ENCODE measurements at regions not wholly inside any gene's neighbourhood (a gene's known extent, or its start where the extent isn't known, plus 50 kb on each side); places are given as distances from the start of the nearest gene placed in this dataset.

DNA sequence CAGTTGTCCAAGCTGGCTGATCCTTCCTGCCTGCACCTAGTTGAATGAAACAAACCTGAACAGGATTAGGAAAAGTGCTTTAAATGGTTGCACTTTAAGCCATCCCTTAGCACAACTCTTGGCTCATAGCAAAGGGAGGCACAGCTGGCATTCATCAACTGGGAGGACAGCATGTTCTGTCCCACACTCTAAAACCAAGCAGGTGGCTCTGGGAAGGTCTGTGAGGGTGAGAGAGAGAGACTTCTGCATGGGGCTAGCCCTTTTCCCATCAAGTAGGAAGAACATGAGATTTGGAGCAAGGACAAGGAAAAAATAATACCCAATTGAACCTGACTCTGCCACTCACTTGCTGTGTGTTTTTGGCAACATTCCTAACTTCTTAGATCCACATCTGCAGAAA lies 140.9 kb upstream of the CCL2 start:
- Histone ChIP-seq H3K9me3 (ENCODE audit: insufficient read depth, low read length) (no peaks in the 10 kb centered on the region), H3K4me2 (ENCODE audit: low read length) (no peak overlapping the region), H4K20me1 (ENCODE audit: insufficient read depth, low read length) (no peaks in the 10 kb centered on the region), H3K4me3 (ENCODE audit: low read length) (no peak overlapping the region), H3K36me3 (replicated peaks; ENCODE audit: low read depth, low read length) (no peaks in the 10 kb centered on the region), H3K27ac (ENCODE audit: low read length) (no peak overlapping the region), H2AFZ (ENCODE audit: low read depth, low read length) (no peak overlapping the region), H3K4me1 (ENCODE audit: low read length) (peaks cover 17% of the 10 kb centered on the region), H3K9ac (ENCODE audit: low read length) (no peak overlapping the region), H3K79me2 (ENCODE audit: low read length) (no peaks in the 10 kb centered on the region), H3K27me3 (ENCODE audit: low read depth, low read length) (peaks cover 17% of the 10 kb centered on the region)
- TF ChIP-seq EZH2phosphoT487 (IDR thresholded peaks at IDR 0.05; ENCODE audit: low read depth): no peak
- no peak for TF ChIP-seq CTCF (IDR thresholded peaks at IDR 0.05; ENCODE audit: low read depth, low read length)

DNA sequence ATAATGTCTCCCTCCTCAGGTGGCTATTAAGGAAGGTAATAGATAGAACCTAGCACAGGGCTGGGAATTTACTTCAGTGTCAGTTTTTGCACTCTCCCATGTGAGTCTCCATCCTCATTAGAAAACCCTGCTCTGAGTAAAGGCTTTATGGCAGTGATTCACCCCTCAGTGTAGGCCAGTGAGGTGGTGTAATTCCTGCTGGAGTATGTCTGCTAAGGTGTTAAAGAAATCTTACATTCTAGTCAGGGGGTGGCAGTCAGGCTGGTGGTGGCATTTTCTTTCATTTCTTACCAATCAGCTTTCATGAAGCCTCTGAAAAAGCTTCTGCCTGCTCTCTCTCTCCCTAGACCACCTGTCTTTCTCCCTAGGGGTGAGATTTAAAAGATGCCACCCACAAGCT lies 138.8 kb upstream of the CCL2 start:
- TF ChIP-seq EZH2phosphoT487 (IDR thresholded peaks at IDR 0.05; ENCODE audit: low read depth) (no peak), CTCF (IDR thresholded peaks at IDR 0.05; ENCODE audit: low read depth, low read length) (no peak)
- H3K4me2 ChIP-seq (ENCODE audit: low read length): no peak overlapping the region
- no peaks in the 10 kb centered on the region for H3K36me3 ChIP-seq (replicated peaks; ENCODE audit: low read depth, low read length)
- peaks cover 9% of the 10 kb centered on the region for H3K27me3 ChIP-seq (ENCODE audit: low read depth, low read length)
- H4K20me1 ChIP-seq (ENCODE audit: insufficient read depth, low read length): no peaks in the 10 kb centered on the region
- H3K4me3 ChIP-seq (ENCODE audit: low read length): no peak overlapping the region
- H3K27ac ChIP-seq (ENCODE audit: low read length): no peak overlapping the region
- H3K4me1 ChIP-seq (ENCODE audit: low read length): peaks cover 17% of the 10 kb centered on the region
- no peak overlapping the region for H2AFZ ChIP-seq (ENCODE audit: low read depth, low read length)
- no peaks in the 10 kb centered on the region for H3K79me2 ChIP-seq (ENCODE audit: low read length)
- H3K9ac ChIP-seq (ENCODE audit: low read length): no peak overlapping the region
- H3K9me3 ChIP-seq (ENCODE audit: insufficient read depth, low read length): no peaks in the 10 kb centered on the region

DNA sequence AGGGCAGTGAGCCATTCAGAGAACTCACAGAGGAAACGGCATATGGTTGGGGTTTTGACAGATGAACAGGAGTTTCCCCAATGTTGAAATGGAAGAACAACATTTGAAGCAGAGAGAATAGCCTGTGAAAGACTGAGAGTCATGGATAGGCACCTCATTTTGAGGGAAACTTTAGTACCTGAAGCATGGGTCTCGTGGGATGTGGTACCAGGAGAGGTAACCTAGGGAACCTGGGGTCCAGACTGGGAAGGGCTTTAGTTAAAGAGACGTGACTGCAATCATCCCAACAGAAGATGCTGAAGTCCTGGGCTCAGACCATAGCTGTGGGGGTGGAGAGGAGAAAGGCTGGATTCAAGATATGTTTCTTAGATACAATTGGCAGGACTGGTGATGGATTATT lies 137.8 kb upstream of the CCL2 start:
- no peaks in the 10 kb centered on the region for H4K20me1 ChIP-seq (ENCODE audit: insufficient read depth, low read length)
- H2AFZ ChIP-seq (ENCODE audit: low read depth, low read length): no peak overlapping the region
- no peaks in the 10 kb centered on the region for H3K9me3 ChIP-seq (ENCODE audit: insufficient read depth, low read length)
- no peak overlapping the region for H3K9ac ChIP-seq (ENCODE audit: low read length)
- H3K27me3 ChIP-seq (ENCODE audit: low read depth, low read length): peaks cover 12% of the 10 kb centered on the region
- no peak overlapping the region for H3K27ac ChIP-seq (ENCODE audit: low read length)
- H3K4me2 ChIP-seq (ENCODE audit: low read length): no peak overlapping the region; the same call in 1 of the 2 replicates
- no peaks in the 10 kb centered on the region for H3K79me2 ChIP-seq (ENCODE audit: low read length)
- H3K4me3 ChIP-seq (ENCODE audit: low read length): no peak overlapping the region
- H3K36me3 ChIP-seq (replicated peaks; ENCODE audit: low read depth, low read length): no peaks in the 10 kb centered on the region
- H3K4me1 ChIP-seq (ENCODE audit: low read length): peaks cover 17% of the 10 kb centered on the region
- TF ChIP-seq CTCF (IDR thresholded peaks at IDR 0.05; ENCODE audit: low read depth, low read length): no peak
- TF ChIP-seq EZH2phosphoT487 (IDR thresholded peaks at IDR 0.05; ENCODE audit: low read depth): no peak

DNA sequence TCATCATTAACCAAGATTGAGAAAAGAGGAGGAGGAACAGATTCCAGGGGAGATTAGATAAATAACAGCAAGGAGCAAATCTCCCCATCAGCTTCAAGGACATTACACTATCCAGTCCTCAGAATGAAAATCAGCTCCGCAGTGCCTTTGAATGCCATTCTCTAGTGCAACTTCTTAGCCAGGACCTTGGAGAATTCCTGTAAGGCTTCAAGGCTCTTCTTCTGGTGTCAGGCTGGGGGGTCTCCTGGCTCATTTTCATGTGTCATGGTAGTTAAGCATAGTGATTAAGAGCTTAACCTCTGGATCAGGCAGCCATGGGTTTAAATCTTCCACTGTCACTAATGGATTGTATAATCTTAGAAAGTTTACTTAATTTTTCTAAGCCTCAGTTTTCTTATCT lies 137.3 kb upstream of the CCL2 start:
- H3K27ac ChIP-seq (ENCODE audit: low read length): no peak overlapping the region
- TF ChIP-seq EZH2phosphoT487 (IDR thresholded peaks at IDR 0.05; ENCODE audit: low read depth): no peak
- no peak for TF ChIP-seq CTCF (IDR thresholded peaks at IDR 0.05; ENCODE audit: low read depth, low read length)
- no peak overlapping the region for H3K4me3 ChIP-seq (ENCODE audit: low read length)
- H3K9me3 ChIP-seq (ENCODE audit: insufficient read depth, low read length): no peaks in the 10 kb centered on the region
- no peaks in the 10 kb centered on the region for H3K79me2 ChIP-seq (ENCODE audit: low read length)
- H2AFZ ChIP-seq (ENCODE audit: low read depth, low read length): no peak overlapping the region
- peaks cover 17% of the 10 kb centered on the region for H3K4me1 ChIP-seq (ENCODE audit: low read length)
- no peaks in the 10 kb centered on the region for H4K20me1 ChIP-seq (ENCODE audit: insufficient read depth, low read length)
- H3K4me2 ChIP-seq (ENCODE audit: low read length): no peak overlapping the region
- H3K9ac ChIP-seq (ENCODE audit: low read length): no peak overlapping the region
- no peaks in the 10 kb centered on the region for H3K36me3 ChIP-seq (replicated peaks; ENCODE audit: low read depth, low read length)
- peaks cover 9% of the 10 kb centered on the region for H3K27me3 ChIP-seq (ENCODE audit: low read depth, low read length)

Measured in OCI-LY3 (cell line).